ENCODE measurements at regions not wholly inside any gene's neighbourhood (a gene's known extent, or its start where the extent isn't known, plus 50 kb on each side); places are given as distances from the start of the nearest gene placed in this dataset.
A peak's percentile ranks its signal among the peaks of the same experiment; 100 is the strongest.

DNA sequence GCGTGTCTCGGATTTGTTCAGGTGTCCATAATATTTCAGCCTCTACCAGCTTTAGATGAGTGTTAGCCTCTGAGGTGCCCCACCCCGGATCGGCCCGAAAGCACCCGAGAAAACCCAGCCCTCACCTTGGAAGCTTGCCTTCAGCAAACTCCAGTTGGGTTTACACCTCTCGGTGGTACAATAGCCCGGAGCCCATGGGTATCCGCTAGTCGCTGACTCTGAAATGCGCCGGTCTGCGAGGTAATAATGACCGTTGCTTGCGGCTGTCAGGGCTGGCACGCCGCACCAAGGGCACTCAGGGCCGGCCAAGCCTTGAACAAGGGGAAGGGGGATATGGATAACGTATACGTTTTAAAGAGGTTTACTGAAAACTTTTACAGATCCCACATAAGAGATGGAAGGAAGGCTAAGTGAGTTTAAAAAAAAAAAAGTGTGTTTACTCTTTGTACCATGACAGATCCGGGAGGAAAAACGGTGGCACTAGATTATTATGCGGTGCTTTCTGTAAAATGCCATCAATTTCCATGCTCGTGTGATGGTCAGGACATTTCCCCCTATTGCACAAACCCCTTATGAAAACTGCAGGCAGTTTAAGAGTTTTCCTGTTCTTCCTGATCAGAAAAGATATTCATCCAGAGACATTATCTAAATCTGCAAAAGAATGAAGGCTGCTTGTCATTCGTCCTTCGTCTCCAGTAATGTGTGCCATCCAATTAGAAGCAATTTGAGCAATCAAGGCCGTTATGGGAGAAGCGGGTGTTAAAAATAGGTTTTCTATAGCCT, 124.2 kb downstream of the TMEM161B start:
- no peaks in the 10 kb centered on the region for H3K36me3 ChIP-seq
- H3K27ac ChIP-seq: no peak overlapping the region
- TF ChIP-seq POLR2AphosphoS5 (IDR thresholded peaks at IDR 0.05) (no peak), EP300 (IDR thresholded peaks at IDR 0.05) (no peak), POLR2A (IDR thresholded peaks at IDR 0.05) (no peak)
- TF ChIP-seq, protein P1, sequence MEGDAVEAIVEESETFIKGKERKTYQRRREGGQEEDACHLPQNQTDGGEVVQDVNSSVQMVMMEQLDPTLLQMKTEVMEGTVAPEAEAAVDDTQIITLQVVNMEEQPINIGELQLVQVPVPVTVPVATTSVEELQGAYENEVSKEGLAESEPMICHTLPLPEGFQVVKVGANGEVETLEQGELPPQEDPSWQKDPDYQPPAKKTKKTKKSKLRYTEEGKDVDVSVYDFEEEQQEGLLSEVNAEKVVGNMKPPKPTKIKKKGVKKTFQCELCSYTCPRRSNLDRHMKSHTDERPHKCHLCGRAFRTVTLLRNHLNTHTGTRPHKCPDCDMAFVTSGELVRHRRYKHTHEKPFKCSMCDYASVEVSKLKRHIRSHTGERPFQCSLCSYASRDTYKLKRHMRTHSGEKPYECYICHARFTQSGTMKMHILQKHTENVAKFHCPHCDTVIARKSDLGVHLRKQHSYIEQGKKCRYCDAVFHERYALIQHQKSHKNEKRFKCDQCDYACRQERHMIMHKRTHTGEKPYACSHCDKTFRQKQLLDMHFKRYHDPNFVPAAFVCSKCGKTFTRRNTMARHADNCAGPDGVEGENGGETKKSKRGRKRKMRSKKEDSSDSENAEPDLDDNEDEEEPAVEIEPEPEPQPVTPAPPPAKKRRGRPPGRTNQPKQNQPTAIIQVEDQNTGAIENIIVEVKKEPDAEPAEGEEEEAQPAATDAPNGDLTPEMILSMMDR (IDR thresholded peaks at IDR 0.05): no peak
- peaks cover 0 to 49% (median 39%) of the 10 kb centered on the region in 4 donors for H3K4me1 ChIP-seq
- intact Hi-C loops (cut with DNase I): loop anchor here (5.0 to 10.0 kb wide), 3 partner anchors 123 to 730 kb away; partner anchors contain the start of genes CCNH and TMEM161B
- H3K4me3 ChIP-seq: peak overlapping the region in 3 of 4 donors; percentile 44 to 54 (median 51)
- WGBS, 2 donors: 15 to 28% methylated on average over 28 of the region's 28 CpGs
- peaks cover 0 to 73% (median 7%) of the 10 kb centered on the region in 3 donors for H3K27me3 ChIP-seq
- DNase-seq: no peak
- H3K9me3 ChIP-seq: no peaks in the 10 kb centered on the region

- Histone ChIP-seq H3K27me3 (peaks cover 5 to 80% (median 7%) of the 10 kb centered on the region in 3 donors), H3K4me1 (peaks cover 0 to 49% (median 39%) of the 10 kb centered on the region in 4 donors), H3K27ac (peak overlapping the region in 2 of 4 donors; percentile 33), H3K4me3 (peak overlapping the region in 3 of 4 donors; percentile 44 to 54 (median 51)), H3K36me3 (no peaks in the 10 kb centered on the region), H3K9me3 (no peaks in the 10 kb centered on the region)
- intact Hi-C loops (cut with DNase I): loop anchor here (5.0 to 10.0 kb wide), 2 partner anchors 361 to 729 kb away; partner anchors contain the start of gene CCNH
- 24 to 58% methylated on average over 10 of the region's 10 CpGs for WGBS, 2 donors
- no peak for DNase-seq
- TF ChIP-seq POLR2A (IDR thresholded peaks at IDR 0.05): no peak
- TF ChIP-seq POLR2AphosphoS5 (IDR thresholded peaks at IDR 0.05): no peak
- TF ChIP-seq, protein P1 (IDR thresholded peaks at IDR 0.05): no peak
- no peak for TF ChIP-seq EP300 (IDR thresholded peaks at IDR 0.05)
These were observed 124.9 kb downstream of the TMEM161B start for GRCh38 chr5:88143693-88144218.

- DNase-seq: peak; percentile 86
- Histone ChIP-seq H3K27ac (peak overlapping the region; percentile 30 to 41 (median 33)), H3K36me3 (no peaks in the 10 kb centered on the region), H3K9me3 (no peaks in the 10 kb centered on the region), H3K27me3 (peaks cover 7 to 86% (median 7%) of the 10 kb centered on the region in 3 donors), H3K4me3 (peak overlapping the region; percentile 22 to 54 (median 48)), H3K4me1 (peaks cover 0 to 49% (median 39%) of the 10 kb centered on the region in 4 donors)
- WGBS, 2 donors: 9 to 20% methylated on average over 20 of the region's 20 CpGs
- TF ChIP-seq, protein P1 (IDR thresholded peaks at IDR 0.05): no peak
- peak in 2 of 4 donors; percentile 24 to 64 for TF ChIP-seq POLR2AphosphoS5 (IDR thresholded peaks at IDR 0.05)
- intact Hi-C loops (cut with DNase I): loop anchor here (5.0 to 10.0 kb wide), 2 partner anchors 361 to 728 kb away; partner anchors contain the start of gene CCNH
These were observed 125.6 kb downstream of the TMEM161B start for GRCh38 chr5:88142886-88143692.

- TF ChIP-seq, protein P1 (IDR thresholded peaks at IDR 0.05): no peak
- Histone ChIP-seq H3K36me3 (no peaks in the 10 kb centered on the region), H3K9me3 (no peaks in the 10 kb centered on the region), H3K4me3 (peak overlapping the region; percentile 22 to 54 (median 48)), H3K27ac (peak overlapping the region; percentile 30 to 41 (median 33)), H3K4me1 (peaks cover 0 to 49% (median 39%) of the 10 kb centered on the region in 4 donors), H3K27me3 (peaks cover 7 to 90% (median 11%) of the 10 kb centered on the region in 3 donors)
- 12 to 16% methylated on average over 2 of the region's 2 CpGs for WGBS, 2 donors
- intact Hi-C loops (cut with DNase I): loop anchor here (5.0 to 10.0 kb wide), 2 partner anchors 360 to 728 kb away; partner anchors contain the start of gene CCNH
- DNase-seq: no peak
These were observed 126.1 kb downstream of the TMEM161B start for GRCh38 chr5:88142636-88142885.

All from sigmoid colon (tissue), 6 donors.